PC-3 (cell line): ENCODE measurements at regions not wholly inside any gene's neighbourhood (a gene's known extent, or its start where the extent isn't known, plus 50 kb on each side); places are given as distances from the start of the nearest gene placed in this dataset.

Experiments used
- ATAC-seq: fragments of 200-7000 bp; cut with Tn5 transposase; 2 replicates; pipeline ENCODE4 v1.9.1; 2020; ENCODE audit warnings: mild to moderate bottlenecking, moderate library complexity
- BruUV-seq: library from RNA; stranded (reverse); fragments of 400-500 nt; replicated peaks from 2 replicates; lab custom pipeline; 2021; lab: Mats Ljungman, UMichigan
- CTCF ChIA-PET: fragments of 300-600 bp; sonication (Branson Sonifier 250); formaldehyde crosslinking; loops from one replicate; lab custom pipeline; 2022; ENCODE audit warnings: antibody characterized with exemption; lab: Charles Lee
- POLR2A ChIA-PET: fragments of 300-600 bp; sonication (Branson Sonifier 250); formaldehyde crosslinking; loops from one replicate; lab custom pipeline; 2022; ENCODE audit warnings: antibody characterized with exemption; ENCODE audit not compliant: unreplicated experiment; lab: Charles Lee
- DNase-seq: peaks from one replicate; pipeline ENCODE4 v3.0.0-alpha.2; 2015
- H2AFZ ChIP-seq: fragments of 300-600 bp; sonication (generic); 2 replicates; pipeline ENCODE4 v1.6.0; 2016; ENCODE audit warnings: antibody characterized with exemption, low read length
- H3F3A ChIP-seq: fragments of 300-600 bp; sonication (generic); one replicate; pipeline ENCODE4 v1.6.0; 2017; ENCODE audit warnings: antibody characterized with exemption, low read length, control low read depth, mild to moderate bottlenecking; ENCODE audit not compliant: unreplicated experiment
- H3K27ac ChIP-seq: fragments of 300-600 bp; sonication (generic); 2 replicates; pipeline ENCODE4 v1.5.1; 2016; ENCODE audit warnings: mild to moderate bottlenecking, low read length
- H3K27me3 ChIP-seq: fragments of 300-600 bp; sonication (generic); 2 replicates; pipeline ENCODE4 v1.6.1; 2016; ENCODE audit warnings: low read length, mixed read lengths
- H3K36me3 ChIP-seq: fragments of 300-600 bp; sonication (generic); 2 replicates; pipeline ENCODE4 v1.6.1; 2016; ENCODE audit warnings: low read depth, mixed run types, low read length, mixed read lengths
- H3K4me1 ChIP-seq: fragments of 300-600 bp; sonication (generic); 2 replicates; pipeline ENCODE4 v1.5.1; 2016; ENCODE audit warnings: low read length; ENCODE audit not compliant: insufficient read depth
- H3K4me2 ChIP-seq: fragments of 300-600 bp; sonication (generic); 2 replicates; pipeline ENCODE4 v1.6.0; 2016; ENCODE audit warnings: low read length
- H3K4me3 ChIP-seq: fragments of 300-600 bp; sonication (generic); 2 replicates; pipeline ENCODE4 v1.5.1; 2016; ENCODE audit warnings: mild to moderate bottlenecking, low read length, mixed read lengths
- H3K79me2 ChIP-seq: fragments of 300-600 bp; sonication (generic); 2 replicates; pipeline ENCODE4 v1.6.1; 2017; ENCODE audit warnings: low read length, mixed read lengths
- H3K9ac ChIP-seq: fragments of 300-600 bp; sonication (generic); 2 replicates; pipeline ENCODE4 v1.6.0; 2016; ENCODE audit warnings: mild to moderate bottlenecking, low read length
- H3K9me2 ChIP-seq: fragments of 300-600 bp; sonication (generic); replicated peaks from 2 replicates; pipeline ENCODE4 v1.6.1; 2016; ENCODE audit warnings: mixed run types, low read length, mixed read lengths
- H3K9me3 ChIP-seq: fragments of 300-600 bp; sonication (generic); 2 replicates; pipeline ENCODE4 v1.6.1; 2016; ENCODE audit warnings: low read length, mixed read lengths
- H4K20me1 ChIP-seq: fragments of 300-600 bp; sonication (generic); 2 replicates; pipeline ENCODE4 v1.6.1; 2016; ENCODE audit warnings: low read length, mixed read lengths
- CTCF ChIP-seq: fragments of 300-600 bp; sonication (generic); conservative IDR thresholded peaks from 2 replicates; pipeline ENCODE4 v1.5.1; 2017; ENCODE audit warnings: antibody characterized with exemption, low read depth, mild to moderate bottlenecking, low read length
- EZH2 ChIP-seq: fragments of 300-600 bp; sonication (generic); IDR thresholded peaks from one replicate; pipeline ENCODE4 v1.6.1; 2017; ENCODE audit warnings: antibody characterized with exemption, mild to moderate bottlenecking, low read length; ENCODE audit not compliant: unreplicated experiment
- EZH2phosphoT487 ChIP-seq: fragments of 300-600 bp; sonication (generic); IDR thresholded peaks from 2 replicates; pipeline ENCODE4 v1.6.1; 2018; ENCODE audit warnings: mild to moderate bottlenecking, antibody characterized with exemption, low read length, borderline replicate concordance
- intact Hi-C: fragments of 100-400 bp; cut with micrococcal nuclease; formaldehyde crosslinking; loops from 2 replicates; pipeline ENCODE4 v1.9.0; 2023

DNA sequence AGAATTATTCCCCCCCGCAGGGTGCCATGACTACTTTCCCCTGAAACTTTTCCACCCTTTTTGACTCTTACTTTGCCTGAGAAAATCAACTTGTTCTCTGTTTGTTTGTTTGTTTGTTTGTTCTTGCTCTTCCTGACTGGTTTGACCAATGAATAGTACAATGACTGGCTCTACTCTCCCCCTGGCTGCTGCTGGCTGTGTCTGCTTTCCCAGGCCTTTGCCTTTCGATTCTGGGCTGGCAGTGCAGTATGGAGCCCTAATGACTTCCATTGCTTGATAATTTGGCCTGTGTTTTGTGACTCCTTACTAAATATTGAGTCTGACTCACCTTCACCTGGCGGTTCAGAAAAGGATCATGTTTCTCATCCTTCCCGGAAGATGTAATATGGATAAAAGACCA, 241.1 kb downstream of the TMEM182 start:
- TF ChIP-seq EZH2 (no peak), CTCF (no peak), EZH2phosphoT487 (no peak)
- no peaks in the 10 kb centered on the region for H3K9me2 ChIP-seq
- H3K4me2 ChIP-seq: no peak overlapping the region
- ATAC-seq: no peak
- ChIA-PET CTCF (no interaction called here), POLR2A (no interaction called here)
- H3K9me3 ChIP-seq: no peaks in the 10 kb centered on the region
- peak; percentile 5 for DNase-seq
- H3K36me3 ChIP-seq: no peaks in the 10 kb centered on the region
- H3K4me1 ChIP-seq: no peaks in the 10 kb centered on the region
- H3F3A ChIP-seq: no peaks in the 10 kb centered on the region
- no peaks in the 10 kb centered on the region for H3K79me2 ChIP-seq
- peaks cover 58% of the 10 kb centered on the region for H3K27me3 ChIP-seq
- H4K20me1 ChIP-seq: no peaks in the 10 kb centered on the region
- BruUV-seq: no TSS peak
- no peak overlapping the region for H3K27ac ChIP-seq
- H3K9ac ChIP-seq: no peak overlapping the region
- intact Hi-C loops: no loop called here
- no peak overlapping the region for H3K4me3 ChIP-seq
- H2AFZ ChIP-seq: no peak overlapping the region

DNA sequence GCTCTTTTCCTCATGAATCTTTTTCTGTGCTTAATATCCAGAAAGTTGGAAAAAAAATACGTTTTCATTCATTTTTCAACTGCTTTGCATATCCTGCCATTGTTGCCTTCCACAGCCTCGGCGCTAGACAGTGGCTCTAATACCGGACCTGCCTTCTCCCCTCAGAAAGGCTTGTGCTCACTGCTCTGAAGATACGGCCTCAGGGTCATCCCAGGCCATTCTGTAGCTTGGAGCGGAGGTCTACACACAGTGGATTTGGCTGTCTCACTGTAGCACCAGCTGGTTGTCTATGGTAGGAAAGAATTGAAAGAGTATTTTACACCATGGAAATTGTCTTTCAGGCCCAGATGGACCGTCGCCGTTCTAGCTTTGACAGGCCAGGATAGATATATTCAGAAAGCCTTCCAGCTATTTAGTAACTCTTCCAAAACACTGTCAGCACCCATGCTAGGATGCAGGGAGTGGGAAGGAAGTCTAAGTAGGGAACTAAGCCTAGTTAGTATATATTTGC, 242.0 kb downstream of the TMEM182 start:
- Histone ChIP-seq H4K20me1 (no peaks in the 10 kb centered on the region), H3K4me3 (no peak overlapping the region), H3K4me2 (no peak overlapping the region), H3K79me2 (no peaks in the 10 kb centered on the region), H3F3A (no peaks in the 10 kb centered on the region), H3K9me2 (no peaks in the 10 kb centered on the region), H3K27ac (no peak overlapping the region), H3K4me1 (no peaks in the 10 kb centered on the region), H3K9me3 (no peaks in the 10 kb centered on the region), H3K9ac (no peak overlapping the region), H2AFZ (no peak overlapping the region), H3K36me3 (no peaks in the 10 kb centered on the region), H3K27me3 (peaks cover 56% of the 10 kb centered on the region)
- ATAC-seq (no peak), DNase-seq (no peak)
- ChIA-PET POLR2A (no interaction called here), CTCF (no interaction called here)
- BruUV-seq: no TSS peak
- TF ChIP-seq CTCF: no peak
- TF ChIP-seq EZH2: no peak
- TF ChIP-seq EZH2phosphoT487: no peak
- intact Hi-C loops: no loop called here

DNA sequence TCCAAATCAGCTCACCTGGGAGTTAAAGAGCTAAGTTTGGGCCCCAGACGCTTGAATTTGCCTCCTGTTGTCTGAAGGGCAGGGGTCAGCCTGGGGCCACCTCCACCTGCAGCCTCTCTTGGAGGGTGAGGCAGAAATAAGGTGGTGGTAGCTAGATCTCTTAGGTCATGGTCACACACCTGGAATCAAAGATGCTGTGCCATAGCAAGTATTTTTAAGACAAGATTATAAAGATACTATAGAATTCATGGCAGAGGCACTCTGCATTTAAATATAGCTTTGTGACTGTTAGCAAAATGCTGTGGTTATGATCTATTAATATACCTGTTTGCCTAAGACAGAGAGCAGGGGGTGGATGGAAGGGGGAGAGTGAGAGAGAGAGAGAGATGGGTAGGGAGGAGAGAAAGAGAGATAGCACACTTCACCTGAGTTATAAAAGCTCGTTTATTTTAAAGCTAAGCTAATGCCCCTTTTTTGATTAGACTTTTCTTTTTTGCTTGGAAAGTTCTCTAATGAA, 242.7 kb downstream of the TMEM182 start:
- no peak for TF ChIP-seq CTCF
- TF ChIP-seq EZH2phosphoT487: no peak
- TF ChIP-seq EZH2: no peak
- no peak overlapping the region for H3K27ac ChIP-seq
- H3K27me3 ChIP-seq: peaks cover 57% of the 10 kb centered on the region
- no peak overlapping the region for H3K4me2 ChIP-seq
- intact Hi-C loops: no loop called here
- H2AFZ ChIP-seq: no peak overlapping the region
- DNase-seq (no peak), ATAC-seq (no peak)
- H3K9ac ChIP-seq: no peak overlapping the region
- BruUV-seq: no TSS peak
- no peak overlapping the region for H3K4me3 ChIP-seq
- no peaks in the 10 kb centered on the region for H3K9me3 ChIP-seq
- no peaks in the 10 kb centered on the region for H4K20me1 ChIP-seq
- H3K79me2 ChIP-seq: no peaks in the 10 kb centered on the region
- no peaks in the 10 kb centered on the region for H3K9me2 ChIP-seq
- no peaks in the 10 kb centered on the region for H3K4me1 ChIP-seq
- CTCF ChIA-PET: no interaction called here
- H3K36me3 ChIP-seq: no peaks in the 10 kb centered on the region
- POLR2A ChIA-PET: no interaction called here
- H3F3A ChIP-seq: no peaks in the 10 kb centered on the region
